ENCODE measurements at regions not wholly inside any gene's neighbourhood (a gene's known extent, or its start where the extent isn't known, plus 50 kb on each side); places are given as distances from the start of the nearest gene placed in this dataset.

- TF ChIP-seq CTCF (IDR thresholded peaks at IDR 0.05) (no peak), ZFX (IDR thresholded peaks at IDR 0.05; ENCODE audit: borderline replicate concordance) (no peak)
Measured at GRCh38 chr15:101590785-101591184, 61.4 kb downstream of the TM2D3 start.
